Type B pancreatic cell (in vitro differentiated cells): ENCODE measurements at regions not wholly inside any gene's neighbourhood (a gene's known extent, or its start where the extent isn't known, plus 50 kb on each side); places are given as distances from the start of the nearest gene placed in this dataset.

Source experiments
- DNase-seq: peaks from one replicate; pipeline ENCODE4 v3.0.0; 2021; ENCODE audit warnings: mixed read lengths; ENCODE audit not compliant: unreplicated experiment; ENCODE audit errors: extremely low spot score
- H3K27ac Mint-ChIP-seq: 2 replicates; pipeline ENCODE4 v1.8.0; 2021; ENCODE audit warnings: mild to moderate bottlenecking, mixed read lengths
- H3K27me3 Mint-ChIP-seq: 2 replicates; pipeline ENCODE4 v1.8.0; 2021; ENCODE audit warnings: mixed read lengths
- H3K36me3 Mint-ChIP-seq: 2 replicates; pipeline ENCODE4 v1.8.0; 2021; ENCODE audit warnings: mixed read lengths
- H3K4me1 Mint-ChIP-seq: one replicate; pipeline ENCODE4 v1.8.0; 2021; ENCODE audit warnings: mixed read lengths; ENCODE audit not compliant: unreplicated experiment
- H3K4me3 Mint-ChIP-seq: 2 replicates; pipeline ENCODE4 v1.8.0; 2021; ENCODE audit warnings: mild to moderate bottlenecking, mixed read lengths
- H3K9me3 Mint-ChIP-seq: 2 replicates; pipeline ENCODE4 v1.8.0; 2021; ENCODE audit warnings: mixed read lengths
- CTCF ChIP-seq: fragments of 200-600 bp; sonication (generic); conservative IDR thresholded peaks from 2 replicates; pipeline ENCODE4 v1.5.0; 2021; ENCODE audit warnings: antibody characterized with exemption, mild to moderate bottlenecking

GRCh38 chr1:209040351-209040750, 543.2 kb upstream of the CAMK1G start:
- no peaks in the 10 kb centered on the region for H3K9me3 Mint-ChIP-seq
- H3K4me3 Mint-ChIP-seq, result no peak overlapping the region
- TF ChIP-seq CTCF, result no peak
- DNase-seq, result no peak
- H3K27ac Mint-ChIP-seq, result no peak overlapping the region
- H3K27me3 Mint-ChIP-seq, result no peaks in the 10 kb centered on the region
- no peaks in the 10 kb centered on the region for H3K36me3 Mint-ChIP-seq
- peaks cover 5% of the 10 kb centered on the region for H3K4me1 Mint-ChIP-seq

- H3K9me3 Mint-ChIP-seq, result no peaks in the 10 kb centered on the region
- H3K27ac Mint-ChIP-seq, result no peak overlapping the region
- H3K27me3 Mint-ChIP-seq, result peaks cover 3% of the 10 kb centered on the region
Observed at GRCh38 chr1:209041927-209042326, 541.6 kb upstream of the CAMK1G start.

GRCh38 chr1:209042413-209042812, 541.1 kb upstream of the CAMK1G start:
- peaks cover 5% of the 10 kb centered on the region for H3K4me1 Mint-ChIP-seq

More at GRCh38 chr1:209041927-209042326, 541.6 kb upstream of the CAMK1G start:
- Mint-ChIP-seq H3K4me1 (peaks cover 5% of the 10 kb centered on the region), H3K36me3 (no peaks in the 10 kb centered on the region), H3K4me3 (no peak overlapping the region)
- DNase-seq, result no peak
- no peak for TF ChIP-seq CTCF

GRCh38 chr1:209045331-209046057, 538.0 kb upstream of the CAMK1G start:
- no peaks in the 10 kb centered on the region for H3K36me3 Mint-ChIP-seq
- no peak overlapping the region for H3K4me3 Mint-ChIP-seq
- TF ChIP-seq CTCF, result no peak
- no peak overlapping the region for H3K27ac Mint-ChIP-seq
- no peak for DNase-seq
- H3K4me1 Mint-ChIP-seq, result no peaks in the 10 kb centered on the region
- peaks cover 3% of the 10 kb centered on the region for H3K27me3 Mint-ChIP-seq
- H3K9me3 Mint-ChIP-seq, result no peaks in the 10 kb centered on the region

More at GRCh38 chr1:209042413-209042812, 541.1 kb upstream of the CAMK1G start:
- Mint-ChIP-seq H3K36me3 (no peaks in the 10 kb centered on the region), H3K4me3 (no peak overlapping the region), H3K27me3 (peaks cover 3% of the 10 kb centered on the region), H3K9me3 (no peaks in the 10 kb centered on the region), H3K27ac (no peak overlapping the region)
- TF ChIP-seq CTCF, result no peak
- no peak for DNase-seq

- TF ChIP-seq CTCF, result no peak
- no peak overlapping the region for H3K27ac Mint-ChIP-seq
- DNase-seq, result no peak
- no peaks in the 10 kb centered on the region for H3K9me3 Mint-ChIP-seq
- H3K4me3 Mint-ChIP-seq, result no peak overlapping the region
- H3K36me3 Mint-ChIP-seq, result no peaks in the 10 kb centered on the region
- peaks cover 3% of the 10 kb centered on the region for H3K27me3 Mint-ChIP-seq
- H3K4me1 Mint-ChIP-seq, result no peaks in the 10 kb centered on the region
Observed at GRCh38 chr1:209046058-209046417, 537.5 kb upstream of the CAMK1G start.
